Skin of body (tissue), 1 donor: ENCODE measurements at regions not wholly inside any gene's neighbourhood (a gene's known extent, or its start where the extent isn't known, plus 50 kb on each side); places are given as distances from the start of the nearest gene placed in this dataset.
A peak's percentile ranks its signal among the peaks of the same experiment; 100 is the strongest.
"Not testable (repeated sequence)": the region's sequence is repeated elsewhere in the genome, so short reads cannot be mapped to it uniquely, and the experiment has no call there.

Experiments
- DNase-seq: peaks from one replicate; lab custom pipeline; 2025; lab: John Stamatoyannopoulos, UW

GRCh38 chr9:7479300-7479699 is 320.3 kb downstream of the DMAC1 start:
- DNase-seq, result no peak

- DNase-seq, result no peak
Observed at GRCh38 chr9:7478646-7479045, 320.9 kb downstream of the DMAC1 start.

GRCh38 chr9:7467186-7467585 is 332.4 kb downstream of the DMAC1 start:
- no peak for DNase-seq

GRCh38 chr9:7461791-7462190 is 337.8 kb downstream of the DMAC1 start:
- no peak for DNase-seq

- no peak for DNase-seq
Observed at GRCh38 chr9:7456793-7457530, 342.6 kb downstream of the DMAC1 start.

GRCh38 chr9:7456377-7456776 is 343.2 kb downstream of the DMAC1 start:
- DNase-seq, result no peak

GRCh38 chr9:7454624-7455023 is 345.0 kb downstream of the DMAC1 start:
- no peak for DNase-seq

GRCh38 chr9:7452378-7452777 is 347.2 kb downstream of the DMAC1 start:
- DNase-seq, result no peak

GRCh38 chr9:7451062-7451461 is 348.5 kb downstream of the DMAC1 start:
- no peak for DNase-seq

GRCh38 chr9:7443541-7443940 is 356.0 kb downstream of the DMAC1 start:
- DNase-seq, result peak; percentile 27

- DNase-seq, result no peak
Observed at GRCh38 chr9:7439355-7439995, 360.1 kb downstream of the DMAC1 start.

GRCh38 chr9:7436754-7437153 is 362.8 kb downstream of the DMAC1 start:
- DNase-seq, result no peak

- DNase-seq, result no peak
Observed at GRCh38 chr9:7433508-7434292, 365.9 kb downstream of the DMAC1 start.

- DNase-seq, result no peak
Observed at GRCh38 chr9:7432989-7433388, 366.6 kb downstream of the DMAC1 start.

- not testable (repeated sequence) for DNase-seq
Observed at GRCh38 chr9:7417397-7417796, 382.2 kb downstream of the DMAC1 start.

- DNase-seq, result no peak
Observed at GRCh38 chr9:7415836-7416235, 383.7 kb downstream of the DMAC1 start.

GRCh38 chr9:7408845-7409244 is 390.7 kb downstream of the DMAC1 start:
- no peak for DNase-seq

GRCh38 chr9:7407246-7407645 is 392.3 kb downstream of the DMAC1 start:
- DNase-seq, result no peak

GRCh38 chr9:7405924-7406604 is 393.5 kb downstream of the DMAC1 start:
- no peak for DNase-seq

- no peak for DNase-seq
Observed at GRCh38 chr9:7403839-7404487, 395.6 kb downstream of the DMAC1 start.

- no peak for DNase-seq
Observed at GRCh38 chr9:7403028-7403389, 396.6 kb downstream of the DMAC1 start.
